SK-N-SH (cell line): ENCODE measurements at regions not wholly inside any gene's neighbourhood (a gene's known extent, or its start where the extent isn't known, plus 50 kb on each side); places are given as distances from the start of the nearest gene placed in this dataset.

Experiments
- ELF1 ChIP-seq: IDR thresholded peaks from 2 replicates; pipeline ENCODE4 v1.4.0; 2012
- EP300 ChIP-seq, 2 experiments: IDR thresholded peaks; 2 replicates each; pipeline versions ENCODE4 v1.4.0 to v1.6.1; 2012; ENCODE audit warnings: borderline replicate concordance in 1 of 2, low read depth in 1 of 2, low read length in 1 of 2
- FOSL2 ChIP-seq: IDR thresholded peaks from 2 replicates; pipeline ENCODE4 v1.4.0; 2012; ENCODE audit warnings: low read depth, mild to moderate bottlenecking, moderate library complexity, borderline replicate concordance
- FOXM1 ChIP-seq: IDR thresholded peaks from 2 replicates; pipeline ENCODE4 v1.4.0; 2012; ENCODE audit warnings: low read depth, mild to moderate bottlenecking
- JUND ChIP-seq: IDR thresholded peaks from 2 replicates; pipeline ENCODE4 v1.4.0; 2012
- POLR2AphosphoS5 ChIP-seq: IDR thresholded peaks from 2 replicates; pipeline ENCODE4 v1.6.1; 2012; ENCODE audit warnings: low read depth, low read length
- RAD21 ChIP-seq: IDR thresholded peaks from 2 replicates; pipeline ENCODE4 v1.6.1; 2012; ENCODE audit warnings: mild to moderate bottlenecking, low read length
- TF ChIP-seq, protein P1 (sequence below): fragments of 200-600 bp; sonication (generic); IDR thresholded peaks from 2 replicates; pipeline ENCODE4 v1.6.1; 2017; ENCODE audit warnings: antibody characterized with exemption, mild to moderate bottlenecking, moderate library complexity
- TF ChIP-seq, protein P2 (sequence below): IDR thresholded peaks from 2 replicates; pipeline ENCODE4 v1.4.0; 2012; ENCODE audit warnings: low read depth
- TF ChIP-seq, protein P3 (sequence below): IDR thresholded peaks from 2 replicates; pipeline ENCODE4; 2012
- TF ChIP-seq, protein P4 (sequence below): IDR thresholded peaks from 2 replicates; pipeline ENCODE4 v1.6.1; 2012; ENCODE audit warnings: mild to moderate bottlenecking, low read depth, low read length, moderate library complexity

DNA sequence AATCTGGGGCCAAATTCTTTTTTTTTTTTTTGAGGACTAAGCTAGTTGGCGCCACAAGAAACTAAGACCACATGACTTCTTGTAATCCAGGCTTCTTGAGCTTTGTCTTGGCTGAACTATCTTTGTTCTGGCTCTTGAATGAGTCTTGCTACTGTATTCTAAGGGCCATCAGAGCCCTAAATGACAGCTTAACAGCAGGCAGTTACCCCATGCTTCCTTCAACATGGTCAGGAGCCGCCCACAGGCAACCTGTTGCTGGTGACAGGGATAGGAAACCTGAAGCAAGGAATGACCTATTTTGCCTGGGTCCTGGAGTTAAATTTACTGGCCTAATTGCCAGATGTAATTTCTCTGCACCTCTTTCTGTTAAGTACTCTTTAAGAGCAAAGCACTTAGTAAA is 188.2 kb upstream of the PLXNA2 start:
- TF ChIP-seq, protein P1, sequence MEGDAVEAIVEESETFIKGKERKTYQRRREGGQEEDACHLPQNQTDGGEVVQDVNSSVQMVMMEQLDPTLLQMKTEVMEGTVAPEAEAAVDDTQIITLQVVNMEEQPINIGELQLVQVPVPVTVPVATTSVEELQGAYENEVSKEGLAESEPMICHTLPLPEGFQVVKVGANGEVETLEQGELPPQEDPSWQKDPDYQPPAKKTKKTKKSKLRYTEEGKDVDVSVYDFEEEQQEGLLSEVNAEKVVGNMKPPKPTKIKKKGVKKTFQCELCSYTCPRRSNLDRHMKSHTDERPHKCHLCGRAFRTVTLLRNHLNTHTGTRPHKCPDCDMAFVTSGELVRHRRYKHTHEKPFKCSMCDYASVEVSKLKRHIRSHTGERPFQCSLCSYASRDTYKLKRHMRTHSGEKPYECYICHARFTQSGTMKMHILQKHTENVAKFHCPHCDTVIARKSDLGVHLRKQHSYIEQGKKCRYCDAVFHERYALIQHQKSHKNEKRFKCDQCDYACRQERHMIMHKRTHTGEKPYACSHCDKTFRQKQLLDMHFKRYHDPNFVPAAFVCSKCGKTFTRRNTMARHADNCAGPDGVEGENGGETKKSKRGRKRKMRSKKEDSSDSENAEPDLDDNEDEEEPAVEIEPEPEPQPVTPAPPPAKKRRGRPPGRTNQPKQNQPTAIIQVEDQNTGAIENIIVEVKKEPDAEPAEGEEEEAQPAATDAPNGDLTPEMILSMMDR: no peak
- TF ChIP-seq ELF1: no peak
- no peak for TF ChIP-seq POLR2AphosphoS5
- TF ChIP-seq, protein P2, sequence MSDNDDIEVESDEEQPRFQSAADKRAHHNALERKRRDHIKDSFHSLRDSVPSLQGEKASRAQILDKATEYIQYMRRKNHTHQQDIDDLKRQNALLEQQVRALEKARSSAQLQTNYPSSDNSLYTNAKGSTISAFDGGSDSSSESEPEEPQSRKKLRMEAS: no peak
- no peak for TF ChIP-seq JUND
- TF ChIP-seq EP300 (IDR thresholded peaks at IDR 0.05; ENCODE audit: borderline replicate concordance in 1 of 2, low read depth in 1 of 2, low read length in 1 of 2): no peak
- TF ChIP-seq, protein P3, sequence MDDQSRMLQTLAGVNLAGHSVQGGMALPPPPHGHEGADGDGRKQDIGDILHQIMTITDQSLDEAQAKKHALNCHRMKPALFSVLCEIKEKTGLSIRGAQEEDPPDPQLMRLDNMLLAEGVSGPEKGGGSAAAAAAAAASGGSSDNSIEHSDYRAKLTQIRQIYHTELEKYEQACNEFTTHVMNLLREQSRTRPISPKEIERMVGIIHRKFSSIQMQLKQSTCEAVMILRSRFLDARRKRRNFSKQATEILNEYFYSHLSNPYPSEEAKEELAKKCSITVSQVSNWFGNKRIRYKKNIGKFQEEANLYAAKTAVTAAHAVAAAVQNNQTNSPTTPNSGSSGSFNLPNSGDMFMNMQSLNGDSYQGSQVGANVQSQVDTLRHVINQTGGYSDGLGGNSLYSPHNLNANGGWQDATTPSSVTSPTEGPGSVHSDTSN: no peak
- TF ChIP-seq FOXM1: no peak
- TF ChIP-seq, protein P4, sequence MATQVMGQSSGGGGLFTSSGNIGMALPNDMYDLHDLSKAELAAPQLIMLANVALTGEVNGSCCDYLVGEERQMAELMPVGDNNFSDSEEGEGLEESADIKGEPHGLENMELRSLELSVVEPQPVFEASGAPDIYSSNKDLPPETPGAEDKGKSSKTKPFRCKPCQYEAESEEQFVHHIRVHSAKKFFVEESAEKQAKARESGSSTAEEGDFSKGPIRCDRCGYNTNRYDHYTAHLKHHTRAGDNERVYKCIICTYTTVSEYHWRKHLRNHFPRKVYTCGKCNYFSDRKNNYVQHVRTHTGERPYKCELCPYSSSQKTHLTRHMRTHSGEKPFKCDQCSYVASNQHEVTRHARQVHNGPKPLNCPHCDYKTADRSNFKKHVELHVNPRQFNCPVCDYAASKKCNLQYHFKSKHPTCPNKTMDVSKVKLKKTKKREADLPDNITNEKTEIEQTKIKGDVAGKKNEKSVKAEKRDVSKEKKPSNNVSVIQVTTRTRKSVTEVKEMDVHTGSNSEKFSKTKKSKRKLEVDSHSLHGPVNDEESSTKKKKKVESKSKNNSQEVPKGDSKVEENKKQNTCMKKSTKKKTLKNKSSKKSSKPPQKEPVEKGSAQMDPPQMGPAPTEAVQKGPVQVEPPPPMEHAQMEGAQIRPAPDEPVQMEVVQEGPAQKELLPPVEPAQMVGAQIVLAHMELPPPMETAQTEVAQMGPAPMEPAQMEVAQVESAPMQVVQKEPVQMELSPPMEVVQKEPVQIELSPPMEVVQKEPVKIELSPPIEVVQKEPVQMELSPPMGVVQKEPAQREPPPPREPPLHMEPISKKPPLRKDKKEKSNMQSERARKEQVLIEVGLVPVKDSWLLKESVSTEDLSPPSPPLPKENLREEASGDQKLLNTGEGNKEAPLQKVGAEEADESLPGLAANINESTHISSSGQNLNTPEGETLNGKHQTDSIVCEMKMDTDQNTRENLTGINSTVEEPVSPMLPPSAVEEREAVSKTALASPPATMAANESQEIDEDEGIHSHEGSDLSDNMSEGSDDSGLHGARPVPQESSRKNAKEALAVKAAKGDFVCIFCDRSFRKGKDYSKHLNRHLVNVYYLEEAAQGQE: no peak
- no peak for TF ChIP-seq FOSL2
- no peak for TF ChIP-seq RAD21
